GM13977 (cell line): ENCODE measurements at regions not wholly inside any gene's neighbourhood (a gene's known extent, or its start where the extent isn't known, plus 50 kb on each side); places are given as distances from the start of the nearest gene placed in this dataset.
"Not testable (repeated sequence)": the region's sequence is repeated elsewhere in the genome, so short reads cannot be mapped to it uniquely, and the experiment has no call there.

Experiments
- DNase-seq: peaks from one replicate; pipeline ENCODE4 v3.0.0; 2012; ENCODE audit warnings: low spot score
- CTCF ChIP-seq: IDR thresholded peaks from 2 replicates; pipeline ENCODE4 v1.5.1; 2012; ENCODE audit warnings: mild to moderate bottlenecking, control low read depth; ENCODE audit not compliant: insufficient read depth; ENCODE audit errors: extremely low read depth, missing control alignments
- in situ Hi-C: fragments of 300-500 bp; cut with MboI; formaldehyde crosslinking; loops from one replicate; pipeline ENCODE4 v1.12.0; 2022; ENCODE audit warnings: low sequenced_read_pairs, low pct_unique_long_range_greater_than_20kb, mixed read lengths, inconsistent platforms; ENCODE audit not compliant: unreplicated experiment

GRCh38 chr6:67768972-67769371 lies 866.1 kb upstream of the ADGRB3 start:
- in situ Hi-C loops: no loop called here
- no peak for TF ChIP-seq CTCF
- DNase-seq: no peak

GRCh38 chr6:67767046-67767822 lies 867.8 kb upstream of the ADGRB3 start:
- in situ Hi-C loops, DNase-seq: not testable (repeated sequence)

GRCh38 chr6:67766057-67766456 lies 869.0 kb upstream of the ADGRB3 start:
- DNase-seq: no peak
- in situ Hi-C loops: no loop called here
- TF ChIP-seq CTCF: no peak

- in situ Hi-C loops: no loop called here
- DNase-seq: no peak
- TF ChIP-seq CTCF: no peak
Measured at GRCh38 chr6:67759001-67759400, 876.1 kb upstream of the ADGRB3 start.

GRCh38 chr6:67757465-67758033 lies 877.5 kb upstream of the ADGRB3 start:
- no peak for TF ChIP-seq CTCF
- no peak for DNase-seq
- in situ Hi-C loops: no loop called here

- no peak for TF ChIP-seq CTCF
- in situ Hi-C loops: no loop called here
- DNase-seq: no peak
Measured at GRCh38 chr6:67748521-67748920, 886.6 kb upstream of the ADGRB3 start.

GRCh38 chr6:67736816-67737215 lies 898.3 kb upstream of the ADGRB3 start:
- no peak for DNase-seq
- in situ Hi-C loops: no loop called here
- no peak for TF ChIP-seq CTCF
